Femur (tissue), 1 donor: ENCODE measurements at regions not wholly inside any gene's neighbourhood (a gene's known extent, or its start where the extent isn't known, plus 50 kb on each side); places are given as distances from the start of the nearest gene placed in this dataset.
"Not testable (repeated sequence)": the region's sequence is repeated elsewhere in the genome, so short reads cannot be mapped to it uniquely, and the experiment has no call there.

ENCODE experiments used
- DNase-seq: peaks from one replicate; pipeline ENCODE4 v3.0.0-alpha.2; 2017

- no peak for DNase-seq
Measured at GRCh38 chr1:229139331-229140118, 131.4 kb upstream of the RAB4A start.

GRCh38 chr1:229140119-229140396 lies 130.9 kb upstream of the RAB4A start:
- DNase-seq, result no peak

GRCh38 chr1:229141271-229141670 lies 129.6 kb upstream of the RAB4A start:
- no peak for DNase-seq

- no peak for DNase-seq
Measured at GRCh38 chr1:229141689-229142377, 129.1 kb upstream of the RAB4A start.

- DNase-seq, result no peak
Measured at GRCh38 chr1:229142471-229142870, 128.4 kb upstream of the RAB4A start.

- no peak for DNase-seq
Measured at GRCh38 chr1:229146647-229147046, 124.3 kb upstream of the RAB4A start.

GRCh38 chr1:229147072-229147471 lies 123.8 kb upstream of the RAB4A start:
- no peak for DNase-seq

- peak; percentile 36 for DNase-seq
Measured at GRCh38 chr1:229148041-229148671, 122.8 kb upstream of the RAB4A start.

- no peak for DNase-seq
Measured at GRCh38 chr1:229148743-229149142, 122.2 kb upstream of the RAB4A start.

GRCh38 chr1:229149435-229149834 lies 121.5 kb upstream of the RAB4A start:
- DNase-seq, result no peak

GRCh38 chr1:229150518-229150917 lies 120.4 kb upstream of the RAB4A start:
- DNase-seq, result no peak

GRCh38 chr1:229151412-229151811 lies 119.5 kb upstream of the RAB4A start:
- not testable (repeated sequence) for DNase-seq

GRCh38 chr1:229152311-229152710 lies 118.6 kb upstream of the RAB4A start:
- no peak for DNase-seq

GRCh38 chr1:229153955-229154548 lies 116.9 kb upstream of the RAB4A start:
- no peak for DNase-seq

- no peak for DNase-seq
Measured at GRCh38 chr1:229154811-229155210, 116.1 kb upstream of the RAB4A start.

GRCh38 chr1:229155472-229155871 lies 115.4 kb upstream of the RAB4A start:
- DNase-seq, result peak; percentile 84

GRCh38 chr1:229156872-229157271 lies 114.0 kb upstream of the RAB4A start:
- peak; percentile 40 for DNase-seq

- DNase-seq, result no peak
Measured at GRCh38 chr1:229157480-229157879, 113.4 kb upstream of the RAB4A start.

GRCh38 chr1:229158341-229158921 lies 112.5 kb upstream of the RAB4A start:
- DNase-seq, result peak; percentile 50

GRCh38 chr1:229158927-229159326 lies 112.0 kb upstream of the RAB4A start:
- DNase-seq, result no peak

- no peak for DNase-seq
Measured at GRCh38 chr1:229159668-229160544, 111.0 kb upstream of the RAB4A start.

- DNase-seq, result no peak
Measured at GRCh38 chr1:229161740-229162139, 109.2 kb upstream of the RAB4A start.
